GM04504 (cell line): ENCODE measurements at regions not wholly inside any gene's neighbourhood (a gene's known extent, or its start where the extent isn't known, plus 50 kb on each side); places are given as distances from the start of the nearest gene placed in this dataset.
"Not testable (repeated sequence)": the region's sequence is repeated elsewhere in the genome, so short reads cannot be mapped to it uniquely, and the experiment has no call there.

Experiments
- DNase-seq: peaks from one replicate; pipeline ENCODE4 v3.0.0-alpha.2; 2012; ENCODE audit warnings: low read depth

- no peak for DNase-seq
Observed at GRCh38 chr7:25665903-25666670, 437.8 kb upstream of the NPVF start.

DNA sequence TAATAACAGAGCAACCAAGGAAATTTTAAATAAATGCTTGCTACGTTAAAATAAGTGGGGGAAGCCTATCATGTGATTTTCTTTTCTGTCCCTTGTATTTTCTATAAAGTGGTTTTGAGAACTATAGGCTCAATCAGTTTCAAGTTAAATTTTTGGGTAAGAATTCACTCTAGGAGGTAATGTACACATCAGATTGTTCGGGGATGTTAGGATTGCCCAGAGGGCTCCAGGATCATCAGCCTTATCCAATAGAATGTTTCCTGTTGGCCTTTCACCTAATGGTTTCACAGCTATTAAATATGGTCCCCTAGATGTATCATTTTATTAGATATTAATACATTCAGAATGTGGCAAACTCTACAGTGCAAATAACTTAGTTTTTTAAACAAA lies 438.4 kb upstream of the NPVF start:
- DNase-seq, result no peak

GRCh38 chr7:25669281-25669781 lies 441.0 kb upstream of the NPVF start:
- no peak for DNase-seq

DNA sequence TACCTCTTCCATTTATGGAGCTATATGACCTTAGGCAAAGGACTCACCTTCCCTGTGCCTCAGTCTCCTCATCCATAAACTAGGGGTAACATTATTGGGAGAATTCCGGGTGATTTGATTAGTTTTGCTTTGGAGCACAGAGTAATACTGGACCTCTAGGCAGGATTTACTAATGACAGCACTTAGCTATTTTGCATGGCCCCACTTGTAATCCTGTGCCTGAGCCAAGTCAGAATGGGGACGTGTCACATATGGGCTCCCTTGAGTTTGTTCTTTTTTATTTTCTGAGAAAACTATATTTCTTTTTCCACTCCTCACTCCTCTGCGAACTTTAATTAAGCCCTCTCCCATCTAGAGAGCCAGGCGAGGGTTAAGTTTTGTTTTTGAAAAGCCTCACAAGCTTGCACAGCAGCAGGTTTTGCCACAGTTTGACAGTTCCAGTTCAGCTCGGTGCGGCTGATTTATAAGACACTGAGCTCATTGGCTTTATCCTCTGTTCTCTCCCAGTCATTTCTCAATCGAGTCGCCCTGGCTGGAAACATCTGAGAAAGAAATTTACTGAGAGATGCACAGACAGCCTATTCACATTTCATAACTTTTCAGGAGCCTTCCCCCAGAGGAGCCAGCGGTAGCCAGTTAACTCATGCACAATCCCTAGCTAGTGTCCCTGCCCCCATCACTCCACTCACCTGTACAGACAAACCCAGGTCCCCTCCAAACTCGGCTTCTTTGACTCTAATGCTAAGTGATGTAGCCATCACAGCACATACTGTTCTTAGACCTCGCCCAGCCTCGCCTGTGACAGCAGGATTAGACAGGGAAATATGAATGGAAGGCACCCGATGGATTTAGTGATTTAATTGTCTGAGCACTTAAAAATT lies 441.9 kb upstream of the NPVF start:
- no peak for DNase-seq

DNA sequence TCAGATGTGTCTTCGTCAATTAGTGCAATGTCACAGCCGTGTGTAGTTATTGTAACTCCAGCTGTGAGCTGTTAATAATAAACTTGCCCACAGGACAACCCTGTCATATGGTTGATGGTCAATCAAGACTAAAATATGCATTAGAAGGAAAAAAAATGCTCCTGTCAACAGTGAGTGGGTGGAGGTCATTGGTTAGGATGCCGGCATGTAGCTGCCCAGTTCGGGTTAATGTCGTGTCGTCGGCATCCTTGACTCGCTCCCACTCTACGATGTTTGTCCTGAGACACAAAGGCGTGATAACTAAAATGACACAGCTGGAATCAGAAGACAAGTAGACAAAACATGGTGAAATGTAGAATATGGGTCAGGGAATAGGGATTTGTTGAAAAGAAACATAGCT lies 442.8 kb upstream of the NPVF start:
- no peak for DNase-seq

- DNase-seq, result no peak
Observed at GRCh38 chr7:25672496-25672895, 444.2 kb upstream of the NPVF start.

DNA sequence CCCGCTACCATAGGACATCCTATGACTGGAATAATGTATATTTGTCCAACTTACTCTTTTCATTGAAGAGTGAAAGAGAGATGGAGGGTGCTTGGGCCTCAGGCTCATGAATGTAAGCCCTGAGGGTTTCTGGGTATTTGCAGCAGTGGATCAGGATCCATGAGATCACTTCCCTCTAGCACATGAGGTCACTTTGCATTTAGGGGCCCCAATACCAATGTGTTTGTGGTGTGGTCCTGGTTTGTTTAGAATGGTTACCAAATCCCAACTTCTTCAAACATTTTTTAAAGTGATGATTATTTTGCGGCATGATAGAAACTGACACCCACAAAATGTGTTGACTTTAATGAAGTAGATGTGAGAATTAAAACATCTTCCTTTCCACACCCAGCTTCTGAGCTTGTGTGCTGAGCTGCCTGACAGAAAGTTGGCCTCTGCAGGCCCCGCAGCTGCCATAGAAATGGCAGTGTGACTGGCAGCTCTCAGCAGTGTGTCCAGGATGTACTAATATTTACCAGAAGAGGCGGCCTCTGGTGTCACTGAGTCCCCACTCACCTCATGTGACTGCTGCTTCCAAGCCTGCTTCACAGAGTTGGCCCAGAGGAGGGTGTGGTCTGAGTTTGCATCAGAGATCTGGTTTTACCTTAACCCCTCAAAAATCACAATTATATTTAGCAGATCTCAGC lies 447.6 kb upstream of the NPVF start:
- no peak for DNase-seq

- DNase-seq, result no peak
Observed at GRCh38 chr7:25677595-25677994, 449.3 kb upstream of the NPVF start.

GRCh38 chr7:25678215-25678614 lies 449.9 kb upstream of the NPVF start:
- DNase-seq, result no peak

GRCh38 chr7:25680636-25681035 lies 452.4 kb upstream of the NPVF start:
- no peak for DNase-seq

DNA sequence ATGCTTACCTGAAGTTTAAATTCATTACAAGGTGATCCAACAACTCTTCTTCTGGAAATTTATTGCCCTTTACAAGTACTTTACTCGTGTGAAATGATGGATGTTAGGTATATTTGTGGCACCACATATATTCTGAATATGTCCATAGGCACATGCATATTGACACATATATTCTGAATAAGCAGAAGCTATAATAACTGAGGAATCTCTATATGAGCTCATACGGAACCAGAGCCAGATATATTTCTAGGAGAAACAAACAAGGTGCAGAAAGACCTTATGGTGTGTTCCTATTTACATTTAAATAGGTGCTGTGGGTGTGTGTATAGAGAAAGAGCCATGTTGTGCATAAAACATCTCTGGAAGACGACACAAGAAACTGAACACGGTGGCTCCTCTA lies 456.1 kb upstream of the NPVF start:
- no peak for DNase-seq

DNA sequence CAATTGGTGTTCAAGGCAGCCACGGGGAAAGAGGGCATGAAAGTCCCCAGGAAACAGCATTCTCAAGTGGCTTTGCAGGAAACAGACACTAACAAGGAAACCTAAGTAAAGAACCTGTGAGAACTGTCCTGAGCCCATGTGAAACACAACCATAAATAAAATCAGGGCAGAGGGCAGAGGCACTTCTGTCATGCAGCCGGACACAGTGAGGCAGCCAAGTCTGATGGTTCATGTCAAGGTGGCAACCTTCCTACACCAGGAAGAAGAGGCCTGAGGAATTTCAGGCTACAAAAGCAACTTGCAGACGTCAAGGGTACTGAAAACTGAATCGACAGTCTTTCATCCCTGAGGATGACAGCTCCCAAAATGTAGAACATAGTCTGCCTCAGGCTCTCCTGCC lies 458.2 kb upstream of the NPVF start:
- DNase-seq, result no peak

GRCh38 chr7:25694211-25694610 lies 457.8 kb upstream of the NFE2L3 start:
- DNase-seq, result no peak

DNA sequence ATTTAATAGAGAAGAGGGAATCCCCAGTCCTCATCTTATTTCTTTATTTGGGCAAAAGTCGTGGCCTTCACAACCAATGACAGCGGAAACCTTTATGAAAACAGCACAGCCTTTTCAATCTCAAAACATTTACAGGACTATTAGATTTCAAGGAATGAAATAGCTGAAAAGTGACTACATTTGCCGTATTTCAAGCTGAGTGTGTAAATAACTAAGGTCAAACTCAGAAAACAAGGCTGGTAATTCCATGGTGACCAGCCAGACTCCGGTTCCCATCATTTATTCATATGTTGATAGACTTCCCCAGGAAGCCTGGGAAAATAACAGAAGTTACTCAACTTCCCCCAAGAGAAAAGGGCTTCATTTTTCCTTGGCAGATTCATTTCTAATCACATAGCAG lies 457.3 kb upstream of the NFE2L3 start:
- no peak for DNase-seq

GRCh38 chr7:25696571-25696970 lies 455.4 kb upstream of the NFE2L3 start:
- DNase-seq, result no peak

DNA sequence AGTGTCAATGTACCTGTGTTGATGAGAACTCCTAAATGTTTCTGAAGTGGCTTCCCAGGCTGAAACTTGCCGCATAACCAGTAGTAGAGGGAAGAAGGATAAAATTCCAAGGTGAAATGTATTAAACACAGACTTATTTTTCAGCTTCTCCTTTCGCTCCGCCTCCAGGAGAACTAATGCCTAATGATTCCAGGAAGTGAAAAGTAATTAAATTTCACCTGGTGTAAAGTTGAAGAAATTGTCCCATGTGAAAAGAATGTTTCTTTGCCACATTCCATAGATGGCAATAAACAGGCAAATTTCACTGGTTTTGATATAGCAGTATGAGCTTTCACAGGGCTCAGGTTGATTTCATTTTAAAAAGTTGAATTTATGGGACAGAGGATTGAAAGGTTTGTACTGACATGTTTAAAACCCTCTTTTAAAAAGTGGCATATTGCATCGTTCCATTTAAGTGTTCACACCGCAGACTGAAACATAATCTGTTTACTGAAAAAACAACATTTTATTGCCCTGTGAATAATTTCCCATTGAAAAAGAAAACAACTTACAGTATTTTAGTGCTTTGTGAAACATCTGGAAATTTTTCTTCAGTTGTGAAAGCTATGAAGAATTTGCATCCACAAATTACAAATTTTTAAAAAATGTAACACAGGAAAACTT lies 453.4 kb upstream of the NFE2L3 start:
- DNase-seq, result no peak

GRCh38 chr7:25700141-25700540 lies 451.9 kb upstream of the NFE2L3 start:
- not testable (repeated sequence) for DNase-seq

DNA sequence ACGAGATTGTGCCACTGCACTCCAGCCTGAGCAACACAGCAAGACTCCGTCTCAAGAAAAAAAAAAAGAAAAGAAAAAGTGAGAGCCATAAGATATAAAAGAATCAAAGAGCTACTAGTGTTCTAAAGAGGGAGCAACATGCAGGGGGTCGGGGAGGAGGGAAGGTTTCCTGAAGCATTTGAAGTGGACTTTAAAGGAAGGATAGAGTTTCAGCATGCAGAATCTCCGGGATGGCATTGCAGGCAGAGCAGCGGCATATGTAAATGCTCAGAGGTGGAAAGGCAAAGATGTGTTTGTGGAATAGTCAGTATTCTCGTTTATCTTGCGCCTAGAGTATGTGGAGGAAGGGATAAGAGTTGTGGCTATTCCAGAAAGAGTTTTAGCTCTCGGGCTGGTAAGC lies 447.6 kb upstream of the NFE2L3 start:
- DNase-seq, result no peak

DNA sequence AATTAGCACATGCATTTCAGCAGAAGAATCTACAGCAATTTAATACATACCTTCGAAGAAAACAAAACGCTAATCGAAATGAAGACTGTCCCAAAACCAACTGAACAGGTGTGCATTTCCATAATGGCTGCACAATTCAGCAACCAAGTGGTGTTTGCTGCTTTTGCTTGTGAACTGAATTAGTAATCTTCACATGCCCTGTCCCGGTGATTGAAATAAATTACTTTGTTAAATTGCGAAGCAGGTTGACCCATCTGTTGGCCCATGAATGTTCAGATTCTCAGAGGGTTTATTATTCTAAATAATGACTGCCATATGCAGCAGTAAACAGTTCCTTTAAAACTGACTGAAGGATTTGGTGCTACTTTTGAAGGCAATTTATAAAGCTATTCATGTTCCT lies 445.2 kb upstream of the NFE2L3 start:
- no peak for DNase-seq

GRCh38 chr7:25707768-25708620 lies 444.0 kb upstream of the NFE2L3 start:
- no peak for DNase-seq

- no peak for DNase-seq
Observed at GRCh38 chr7:25710959-25711358, 441.0 kb upstream of the NFE2L3 start.
